ENCODE measurements at regions not wholly inside any gene's neighbourhood (a gene's known extent, or its start where the extent isn't known, plus 50 kb on each side); places are given as distances from the start of the nearest gene placed in this dataset.

GRCh38 chr5:2015961-2016360 is 133.2 kb upstream of the IRX4 start:
- CTCF ChIA-PET (ENCODE audit: partially characterized antibody): interaction anchor here (0.7 to 1.7 kb wide), 8 partner anchors 10 to 371 kb away, joined by 3 to 7 read pairs (median 3); no protein-coding TSS in a partner anchor
- no peaks in the 10 kb centered on the region for H3K79me2 ChIP-seq (ENCODE audit: control insufficient read depth in 1 of 2, insufficient read depth in 2 of 2, low read length in 2 of 2)
- TF ChIP-seq CEBPB (IDR thresholded peaks at IDR 0.05; ENCODE audit: low read depth, low read length) (no peak), POU5F1 (IDR thresholded peaks at IDR 0.05; ENCODE audit: low read depth, low read length) (no peak), SIX5 (IDR thresholded peaks at IDR 0.05; ENCODE audit: low read depth, low read length) (no peak), CTCF (IDR thresholded peaks at IDR 0.05; ENCODE audit: control extremely low read depth in 1 of 3, insufficient read depth in 1 of 3, low read depth in 1 of 3, low read length in 3 of 3) (no peak), CTBP2 (IDR thresholded peaks at IDR 0.05; ENCODE audit: borderline replicate concordance, insufficient read depth, insufficient read length, low read length) (no peak), BACH1 (IDR thresholded peaks at IDR 0.05; ENCODE audit: low read length) (no peak), EP300 (IDR thresholded peaks at IDR 0.05; ENCODE audit: borderline replicate concordance in 1 of 2, low read depth in 2 of 2, low read length in 2 of 2) (no peak), MAX (IDR thresholded peaks at IDR 0.05) (no peak), TBP (IDR thresholded peaks at IDR 0.05; ENCODE audit: low read depth, low read length) (no peak), RBBP5 (IDR thresholded peaks at IDR 0.05; ENCODE audit: borderline replicate concordance, low read depth, low read length) (no peak), NRF1 (IDR thresholded peaks at IDR 0.05; ENCODE audit: low read depth, low read length) (no peak)

More at GRCh38 chr5:2015961-2016360, 133.2 kb upstream of the IRX4 start:
- no peak overlapping the region for H3K27ac ChIP-seq (ENCODE audit: low read depth, low read length)
- no peaks in the 10 kb centered on the region for H3K9me3 ChIP-seq (ENCODE audit: insufficient read depth in 2 of 2, low read depth in 1 of 2, low read length in 1 of 2)
- H3K14ac ChIP-seq (ENCODE audit: insufficient read length): no peak overlapping the region
- DNase-seq (ENCODE audit: low read depth in 1 of 2, low spot score in 2 of 2) (peak in 1 of 2 experiments; percentile 24), FAIRE-seq (no peak)
- H3K4me3 ChIP-seq (ENCODE audit: extremely low read depth in 1 of 4, insufficient read depth in 2 of 4, low read depth in 3 of 4, low read length in 4 of 4): no peak overlapping the region
- POLR2A ChIA-PET (ENCODE audit: partially characterized antibody): no interaction called here
- no peaks in the 10 kb centered on the region for H3K27me3 ChIP-seq (replicated peaks in 1 of 4; ENCODE audit: control insufficient read depth in 3 of 4, extremely low read depth in 1 of 4, insufficient read depth in 3 of 4, low read length in 3 of 4)
- no peak overlapping the region for H2BK15ac ChIP-seq (ENCODE audit: low read length)
- no peak overlapping the region for H3K4me2 ChIP-seq (ENCODE audit: insufficient read depth in 1 of 2, low read depth in 2 of 2, low read length in 2 of 2)
- H3K79me1 ChIP-seq (ENCODE audit: low read depth, low read length): no peaks in the 10 kb centered on the region
- no peak overlapping the region for H3K23ac ChIP-seq (ENCODE audit: insufficient read length)
- H3K56ac ChIP-seq (replicated peaks; ENCODE audit: insufficient read length, low read depth, low read length): no peak overlapping the region
- H3K4ac ChIP-seq (replicated peaks; ENCODE audit: insufficient read length, low read depth, low read length): no peak overlapping the region
- no peak overlapping the region for H2BK5ac ChIP-seq (ENCODE audit: low read depth, low read length)
- H3K9ac ChIP-seq (replicated peaks in 1 of 4; ENCODE audit: extremely low read depth in 1 of 4, low read depth in 3 of 4, low read length in 3 of 4): no peak overlapping the region
- H3K36me3 ChIP-seq (ENCODE audit: control insufficient read depth in 2 of 4, insufficient read depth in 4 of 4, low read length in 3 of 4): no peaks in the 10 kb centered on the region
- no peak overlapping the region for H2BK120ac ChIP-seq (replicated peaks; ENCODE audit: low read depth, low read length)
- no peak overlapping the region for H2AFZ ChIP-seq (ENCODE audit: low read length)
- H2AK5ac ChIP-seq (ENCODE audit: low read depth, low read length): no peak overlapping the region
- no peak overlapping the region for H4K8ac ChIP-seq (ENCODE audit: extremely low read depth, insufficient read depth, low read length)
- 72% methylated on average over 8 of the region's 8 CpGs; no CpG with 5 or more reads in 1 of the 2 experiments for WGBS, 2 experiments (ENCODE audit: extremely low coverage in 1 of 2, insufficient coverage in 1 of 2, insufficient read length in 1 of 2, insufficient replicate concordance in 2 of 2, low coverage in 1 of 2, low lambda C conversion rate in 2 of 2, missing lambda C conversion rate in 1 of 2)
- H3K23me2 ChIP-seq (ENCODE audit: low read depth, low read length): no peaks in the 10 kb centered on the region
- no peak overlapping the region for H4K91ac ChIP-seq (replicated peaks; ENCODE audit: insufficient read length, low read length)
- H2BK12ac ChIP-seq (ENCODE audit: low read depth, low read length): no peak overlapping the region
- no peaks in the 10 kb centered on the region; a peak in 1 of 7 replicates for H3K4me1 ChIP-seq (replicated peaks in 1 of 4; ENCODE audit: control insufficient read depth in 3 of 4, insufficient read depth in 4 of 4, low read length in 3 of 4)
- no peak overlapping the region for H4K5ac ChIP-seq (ENCODE audit: insufficient read length, low read depth, low read length)
- H4K20me1 ChIP-seq (replicated peaks in 1 of 2; ENCODE audit: control insufficient read depth in 1 of 2, insufficient read depth in 2 of 2, low read length in 2 of 2): no peaks in the 10 kb centered on the region
- no peak overlapping the region for H2BK20ac ChIP-seq (ENCODE audit: low read length)
- no peak overlapping the region for H3K18ac ChIP-seq (ENCODE audit: extremely low read depth, low read length)

Data from H1 (cell line).